DMS 273 (cell line): ENCODE measurements at regions not wholly inside any gene's neighbourhood (a gene's known extent, or its start where the extent isn't known, plus 50 kb on each side); places are given as distances from the start of the nearest gene placed in this dataset.

Experiments used
- DNase-seq: peaks from one replicate; lab custom pipeline; 2025; ENCODE audit not compliant: unreplicated experiment; lab: John Stamatoyannopoulos, UW

DNA sequence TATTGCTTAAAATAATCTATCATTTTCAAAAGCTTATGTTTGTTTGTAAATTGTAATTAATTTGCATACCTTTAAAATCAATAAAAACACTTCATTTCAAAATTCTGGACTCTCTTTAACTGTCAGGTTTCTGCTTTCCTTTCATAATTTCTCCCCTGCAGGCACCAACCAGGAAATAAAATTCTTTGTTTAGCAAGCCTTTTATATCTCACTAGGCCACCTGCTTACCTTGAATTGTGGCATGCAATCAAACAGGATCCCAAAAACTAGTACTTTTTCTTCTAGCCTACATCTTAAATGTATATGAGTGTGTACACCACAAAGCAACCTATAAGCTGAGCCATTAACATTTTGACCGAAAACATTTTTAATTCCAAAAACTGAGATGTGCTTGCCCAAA is 233.1 kb downstream of the NR4A2 start:
- DNase-seq = no peak

DNA sequence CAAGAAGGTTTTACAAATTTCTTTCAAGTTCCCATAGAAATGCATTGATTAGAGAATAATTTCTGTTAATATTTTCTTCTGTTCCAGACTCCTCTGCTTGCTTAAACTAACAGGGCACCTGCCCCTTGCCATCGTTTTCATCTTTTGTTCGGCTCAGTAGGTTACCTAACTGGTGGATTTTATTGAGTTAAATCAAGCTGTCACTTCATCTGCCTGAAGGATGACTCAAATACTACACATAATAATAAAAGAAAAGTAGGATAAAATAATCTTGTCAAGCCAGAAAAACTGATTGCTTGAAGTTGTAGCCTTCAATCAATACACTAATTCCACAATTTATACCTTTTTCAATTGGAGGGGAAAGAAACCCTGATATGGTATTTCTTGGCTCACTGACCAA is 234.0 kb downstream of the NR4A2 start:
- no peak for DNase-seq

DNA sequence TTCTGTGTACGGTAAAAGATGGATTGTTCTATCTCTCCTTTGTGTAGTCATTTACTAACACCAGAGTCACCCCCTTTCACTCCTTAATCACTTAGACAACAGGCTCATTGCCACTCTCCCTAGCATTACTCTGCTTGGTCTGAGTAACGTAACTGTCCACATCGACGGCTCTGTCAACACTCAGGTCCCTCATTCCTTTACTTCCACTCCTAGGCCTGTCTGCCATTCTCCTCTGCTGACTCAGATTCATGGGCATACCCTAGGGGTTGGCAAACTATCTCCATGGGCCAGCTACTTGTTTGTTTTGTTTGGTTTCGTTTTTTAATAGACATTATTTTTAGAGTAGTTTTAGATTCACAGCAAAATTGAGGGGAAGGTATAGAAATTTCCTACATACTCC is 243.9 kb downstream of the NR4A2 start:
- no peak for DNase-seq

DNA sequence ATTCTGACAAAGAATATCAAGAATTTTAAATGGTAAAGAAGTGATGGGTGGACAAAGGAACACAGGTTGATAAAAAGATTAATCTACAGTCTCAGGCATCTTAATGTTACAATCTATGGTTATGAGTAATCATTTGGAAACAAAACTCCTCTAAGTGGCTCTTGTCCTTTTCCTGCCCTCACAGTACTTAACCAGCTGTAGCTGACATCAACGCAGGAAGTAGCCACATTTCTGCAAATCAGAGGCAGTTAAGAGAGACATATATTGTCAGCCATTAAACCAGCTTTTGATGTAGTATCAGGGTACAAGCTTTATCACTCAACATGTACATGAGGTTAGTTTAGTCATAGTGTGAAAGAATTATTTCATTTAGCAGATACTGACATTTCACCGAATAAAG is 244.6 kb downstream of the NR4A2 start:
- no peak for DNase-seq

DNA sequence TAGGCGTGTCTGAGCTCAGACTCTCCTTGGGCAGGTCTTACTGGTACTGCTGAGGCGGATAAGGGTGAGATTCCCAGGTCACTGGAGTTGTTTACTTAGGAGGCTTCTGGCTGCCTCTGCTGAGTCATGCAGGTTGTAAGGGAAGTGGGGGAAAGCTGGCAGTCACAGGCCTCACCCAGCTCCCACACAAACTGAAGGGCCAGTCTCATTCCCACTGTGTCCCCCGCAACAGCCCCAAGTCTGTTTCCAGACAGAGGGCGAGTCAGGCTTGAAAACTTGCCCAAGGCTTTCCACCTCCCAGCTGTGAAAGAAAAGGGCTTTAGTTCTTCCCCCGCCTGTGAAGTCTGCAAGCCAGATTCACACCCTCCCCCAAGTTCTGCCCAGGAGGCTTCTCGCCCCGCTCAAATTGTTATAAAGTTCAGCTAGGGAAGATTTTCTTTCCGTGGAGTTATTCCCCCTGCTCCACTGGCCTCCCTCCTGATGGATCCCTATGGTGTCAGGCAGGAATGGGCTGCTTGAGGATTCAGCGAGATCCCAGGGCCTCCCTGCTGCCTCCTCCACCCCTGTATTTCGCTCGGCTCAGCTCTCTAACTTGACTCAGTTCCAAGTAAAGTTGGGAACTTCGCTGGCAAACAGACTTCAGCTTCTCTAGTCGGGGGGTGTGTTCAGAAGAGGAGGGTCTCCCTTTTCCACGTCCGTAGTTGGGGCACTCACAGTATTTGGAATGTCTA is 248.6 kb downstream of the NR4A2 start:
- peak; percentile 24 for DNase-seq

DNA sequence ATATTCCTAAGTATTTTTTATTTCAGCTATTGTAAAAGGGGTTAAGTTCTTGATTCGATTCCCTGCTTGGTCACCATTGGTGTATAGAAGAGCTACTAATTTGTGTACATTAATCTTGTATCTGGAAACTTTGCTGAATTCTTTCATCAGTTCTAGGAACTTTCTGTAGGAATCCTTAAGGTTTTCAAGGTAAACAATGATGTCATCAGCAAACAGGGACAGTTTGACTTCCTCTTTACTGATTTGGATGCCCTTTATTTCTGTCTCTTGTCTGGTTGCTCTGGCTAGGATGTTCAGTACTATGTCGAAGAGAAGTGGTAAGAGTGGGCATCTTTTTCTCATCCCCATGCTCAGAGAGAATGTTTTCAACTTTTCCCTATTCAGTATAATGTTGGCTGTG is 252.7 kb downstream of the NR4A2 start:
- no peak for DNase-seq

DNA sequence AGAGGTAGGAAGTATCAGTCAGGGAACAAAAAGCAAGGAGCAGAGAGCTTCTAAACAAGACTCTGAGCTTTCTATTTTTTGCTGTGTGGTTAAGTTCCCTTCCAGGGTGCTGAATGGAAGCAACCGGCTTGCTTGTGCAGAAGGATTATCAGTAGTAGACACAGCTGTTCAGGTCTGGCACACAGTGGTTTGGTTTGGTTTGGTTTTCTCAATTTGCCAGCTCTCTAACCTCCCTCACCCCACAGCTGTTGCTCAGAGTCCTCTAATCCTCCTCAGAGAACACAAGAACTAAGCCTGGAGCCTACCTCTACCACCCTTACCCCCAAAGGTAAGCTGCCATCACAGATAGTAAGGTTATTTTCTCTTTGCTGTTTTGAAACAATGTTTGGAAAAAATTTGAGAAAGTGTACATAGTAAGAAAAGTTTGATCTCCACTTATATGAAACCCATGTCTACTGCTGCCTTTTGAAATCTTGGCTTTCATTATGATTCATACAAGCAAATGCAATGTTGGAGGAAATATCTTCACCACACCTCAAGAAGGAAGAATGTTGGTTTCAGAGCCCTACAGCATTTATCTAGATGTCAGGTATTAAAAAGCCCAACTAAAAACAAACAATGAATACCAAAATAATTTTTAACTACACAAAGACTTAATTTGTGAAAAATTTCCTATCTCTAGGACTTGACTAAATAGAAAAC is 255.3 kb downstream of the NR4A2 start:
- DNase-seq = peak; percentile 39

DNA sequence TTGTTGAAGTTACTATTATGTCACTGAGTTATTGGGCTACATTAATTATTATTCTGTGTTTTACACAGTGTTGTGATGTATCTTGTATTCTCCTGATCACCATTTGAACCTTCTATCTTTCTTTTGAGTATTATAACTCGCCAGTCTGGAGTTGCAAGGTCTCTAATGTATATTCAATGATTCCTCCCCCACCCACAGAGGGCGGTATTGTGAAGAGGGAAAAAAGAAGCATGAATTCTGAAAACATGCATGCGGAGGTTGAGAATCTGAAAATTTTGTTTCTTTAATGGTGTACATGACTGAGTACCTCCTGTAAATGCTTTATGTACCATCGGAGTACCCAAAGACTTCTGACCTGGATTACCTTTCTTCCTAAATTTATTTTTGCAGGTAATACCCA is 266.6 kb downstream of the NR4A2 start:
- DNase-seq = peak; percentile 28

DNA sequence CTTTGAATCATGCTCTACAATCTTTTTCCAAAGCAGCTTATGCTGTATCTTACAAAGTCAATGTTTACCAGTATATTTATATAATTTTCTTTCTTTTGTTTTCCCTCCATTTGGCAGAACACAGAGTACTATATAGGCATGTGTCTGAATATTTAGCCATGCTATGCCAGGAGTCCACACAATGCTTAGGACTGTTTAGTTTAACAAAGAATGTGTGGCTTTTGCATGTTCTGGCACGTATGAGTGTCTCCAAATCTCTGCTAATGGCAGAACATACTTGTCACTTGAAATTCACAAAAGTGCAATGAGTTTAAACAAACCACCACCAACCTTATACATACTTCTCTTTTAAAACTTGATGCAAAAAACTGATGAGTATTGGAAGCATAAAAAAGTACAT is 268.0 kb downstream of the NR4A2 start:
- DNase-seq = no peak

DNA sequence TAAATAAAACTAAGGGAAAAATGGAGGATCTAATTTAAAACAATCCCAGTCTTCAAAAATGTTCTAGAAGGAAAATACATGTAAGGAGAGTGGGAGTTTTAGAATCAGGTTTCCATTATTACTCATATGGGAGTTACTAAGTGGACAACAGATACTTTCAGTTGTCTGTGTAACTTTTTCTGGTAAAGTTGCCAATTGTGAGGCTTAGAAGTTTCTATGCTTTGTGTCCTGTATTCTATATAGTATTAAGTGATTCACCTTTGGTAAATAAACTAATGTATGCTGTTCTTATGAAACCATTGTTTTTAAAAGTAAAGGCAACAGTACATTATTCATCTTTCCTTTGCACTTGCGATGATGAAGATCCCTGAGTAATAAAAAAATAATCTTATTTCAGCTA is 274.9 kb downstream of the NR4A2 start:
- no peak for DNase-seq

DNA sequence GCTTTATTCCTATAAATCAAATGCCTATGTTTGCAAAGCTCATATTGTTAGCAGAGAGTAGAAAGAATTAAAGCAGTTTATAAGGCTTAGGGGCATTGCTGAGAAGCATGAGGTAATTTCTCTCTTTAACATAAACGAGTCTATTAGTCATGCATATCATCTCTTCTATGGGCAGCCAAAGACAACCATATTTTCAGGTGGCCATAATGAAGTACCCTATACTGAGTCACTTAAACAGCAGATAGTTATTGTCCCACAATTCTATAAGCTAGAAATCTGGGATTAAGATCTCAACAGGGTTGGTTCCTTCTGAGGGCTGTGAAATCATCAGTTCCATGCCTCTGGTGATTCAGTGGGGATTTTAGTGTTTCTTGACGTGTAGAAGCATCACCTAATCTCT is 277.5 kb downstream of the NR4A2 start:
- DNase-seq = no peak

DNA sequence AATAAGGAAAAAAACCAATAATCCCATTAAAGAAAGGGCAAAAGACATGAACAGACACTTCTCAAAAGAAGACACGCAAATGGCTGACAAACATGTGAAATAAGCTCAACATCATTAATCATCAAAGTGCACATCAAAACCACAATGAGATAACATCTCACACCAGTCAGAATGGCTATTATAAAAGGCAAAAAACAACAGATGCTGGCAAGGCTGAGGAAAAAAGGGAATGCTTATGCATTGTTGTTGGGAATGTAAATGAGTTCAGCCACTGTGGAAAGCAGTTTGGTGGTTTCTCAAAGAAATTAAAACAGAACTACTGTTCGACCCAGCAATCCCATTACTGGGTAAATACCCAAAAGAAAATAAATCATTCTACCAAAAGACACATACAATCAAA is 285.6 kb downstream of the NR4A2 start:
- no peak for DNase-seq

DNA sequence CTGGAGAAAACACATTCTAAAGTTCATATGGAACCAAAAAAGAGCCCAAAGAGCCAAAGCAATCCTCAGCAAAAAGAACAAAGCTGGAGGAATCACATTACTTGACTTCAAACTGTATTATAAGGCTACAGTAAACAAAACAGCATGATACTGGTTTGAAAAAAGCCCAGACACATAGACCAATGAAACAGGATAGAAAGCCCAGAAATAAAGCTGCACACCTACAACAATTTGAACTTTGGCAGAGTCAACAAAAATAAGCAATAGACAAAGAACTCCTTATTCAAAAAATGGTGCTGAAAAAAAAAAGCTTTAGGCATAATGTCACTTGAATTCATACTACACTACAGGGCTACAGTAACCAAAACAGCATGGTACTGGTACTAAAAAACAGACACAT is 289.6 kb downstream of the NR4A2 start:
- DNase-seq = no peak

DNA sequence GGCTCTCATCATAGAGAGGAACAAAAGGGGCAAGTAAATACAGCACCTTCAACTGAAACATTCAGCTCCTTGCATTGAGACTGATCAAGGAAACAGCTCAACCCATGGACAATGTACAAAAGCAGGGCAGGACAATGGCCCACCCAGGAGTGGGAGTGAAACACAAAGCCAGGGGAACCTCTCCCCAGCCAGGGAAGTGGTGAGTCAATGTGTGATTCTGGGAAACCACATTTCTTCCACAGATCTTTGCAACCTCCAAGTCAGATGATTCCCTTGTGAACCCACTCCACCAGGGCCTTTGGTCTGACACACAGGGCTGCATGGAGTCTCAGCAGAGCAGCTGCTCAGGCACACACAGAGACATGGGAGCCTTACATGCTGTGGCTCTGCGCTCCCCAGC is 294.5 kb downstream of the NR4A2 start:
- DNase-seq = no peak

DNA sequence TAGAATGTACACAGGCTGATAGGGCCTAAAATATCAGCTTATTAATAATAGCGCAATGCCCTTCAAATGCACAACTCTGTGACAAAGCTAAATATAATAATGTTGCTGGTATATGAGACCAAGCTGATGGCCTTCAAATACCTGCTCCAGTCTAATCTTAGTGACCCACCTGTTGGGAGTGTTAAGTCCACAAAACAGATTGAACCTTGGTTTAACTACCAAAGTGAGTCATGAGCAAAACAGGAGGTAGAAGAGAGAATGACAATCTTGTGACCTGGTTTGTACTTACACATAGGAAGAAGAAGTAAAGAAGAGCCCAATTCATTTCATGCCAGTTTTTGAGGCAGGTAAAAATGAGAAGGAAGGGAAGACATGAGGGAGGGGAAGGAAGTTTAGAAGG is 295.0 kb downstream of the NR4A2 start:
- no peak for DNase-seq

DNA sequence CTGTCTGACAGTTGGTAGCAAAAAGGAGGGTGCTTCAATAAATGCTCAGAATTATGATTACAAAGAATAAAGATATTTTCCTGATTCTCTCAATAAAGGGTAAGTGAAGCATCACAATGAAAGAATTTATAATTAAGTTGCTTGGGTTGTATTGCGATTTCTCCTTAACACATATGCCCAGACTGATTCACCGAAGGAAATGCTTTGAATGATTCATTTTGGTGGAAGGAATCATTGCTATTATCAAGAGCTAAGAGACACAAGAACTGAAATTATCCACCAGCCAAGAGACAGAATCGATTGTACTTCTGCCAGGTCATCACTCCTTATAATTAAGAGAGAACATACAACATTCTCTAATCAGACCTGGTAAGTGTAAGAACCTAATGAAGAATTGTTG is 301.4 kb downstream of the NR4A2 start:
- DNase-seq = no peak

DNA sequence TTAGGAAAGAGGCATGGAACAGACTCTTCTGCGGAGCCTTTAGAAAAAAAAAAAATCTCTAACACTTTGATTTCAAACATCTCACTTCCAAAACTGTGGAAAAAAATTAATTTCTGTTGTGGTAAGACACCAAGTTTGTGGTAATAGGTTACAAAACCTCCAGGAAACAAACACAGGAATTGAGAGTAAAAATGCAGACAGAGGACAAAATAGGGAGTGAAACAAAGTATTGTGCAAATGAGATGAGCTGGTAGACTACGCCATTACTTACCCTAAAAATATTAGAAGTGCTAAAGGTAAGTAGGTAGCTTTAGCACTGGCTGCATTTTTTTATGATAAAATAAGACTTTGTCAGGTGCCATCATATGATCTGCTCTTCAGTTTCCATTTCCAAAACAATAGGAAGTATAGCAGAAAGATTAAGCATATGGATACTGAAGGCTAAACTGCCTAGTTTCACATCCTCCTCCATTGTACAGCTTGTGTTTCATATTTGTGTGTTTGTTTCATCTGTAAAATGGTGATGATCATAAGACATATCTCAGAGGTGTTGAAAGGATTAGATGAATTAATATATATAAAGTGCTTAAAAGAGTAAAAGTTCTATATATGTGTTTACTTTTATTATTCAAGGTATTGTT is 309.2 kb downstream of the NR4A2 start:
- no peak for DNase-seq

DNA sequence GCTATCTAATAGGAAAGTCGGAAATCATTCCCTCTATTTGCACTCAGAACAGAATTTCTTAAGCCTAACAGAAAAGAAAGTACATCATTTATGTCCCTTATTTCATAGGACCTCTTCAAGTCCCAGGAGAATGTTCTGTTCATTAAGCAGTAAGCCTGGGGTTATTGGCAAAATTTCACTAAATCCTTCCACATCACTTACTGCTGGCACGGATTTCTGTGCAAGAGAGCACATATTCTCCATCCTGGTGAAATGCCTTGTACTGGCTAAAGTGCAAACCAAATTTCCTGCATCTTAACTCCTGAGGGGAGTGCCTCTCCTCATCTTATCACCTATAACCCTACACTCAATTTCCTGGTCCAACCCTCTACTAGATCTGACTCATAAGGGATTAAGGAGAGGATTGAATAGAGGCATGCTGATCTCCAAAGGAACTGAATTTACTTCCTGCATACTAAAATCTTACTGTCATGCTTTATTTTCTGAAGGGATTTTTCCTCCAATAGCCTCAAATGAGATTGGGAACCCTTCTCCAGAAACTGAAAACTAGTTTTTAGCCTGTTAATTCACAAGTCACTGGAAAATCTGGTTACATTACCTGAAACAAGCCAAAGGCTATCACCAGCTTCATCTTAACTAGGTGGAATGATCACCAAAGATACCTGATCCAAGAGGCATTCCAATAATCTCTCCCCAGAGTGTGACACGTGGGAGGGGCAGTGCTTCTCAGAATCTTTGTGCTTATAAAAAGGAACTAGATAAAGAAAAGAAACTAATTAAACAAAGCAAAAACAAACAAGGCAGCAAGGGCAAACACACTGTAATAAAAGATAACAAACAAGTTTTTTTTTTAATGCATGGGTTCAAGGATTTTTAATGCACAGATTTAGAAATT is 311.1 kb downstream of the NR4A2 start:
- DNase-seq = no peak

DNA sequence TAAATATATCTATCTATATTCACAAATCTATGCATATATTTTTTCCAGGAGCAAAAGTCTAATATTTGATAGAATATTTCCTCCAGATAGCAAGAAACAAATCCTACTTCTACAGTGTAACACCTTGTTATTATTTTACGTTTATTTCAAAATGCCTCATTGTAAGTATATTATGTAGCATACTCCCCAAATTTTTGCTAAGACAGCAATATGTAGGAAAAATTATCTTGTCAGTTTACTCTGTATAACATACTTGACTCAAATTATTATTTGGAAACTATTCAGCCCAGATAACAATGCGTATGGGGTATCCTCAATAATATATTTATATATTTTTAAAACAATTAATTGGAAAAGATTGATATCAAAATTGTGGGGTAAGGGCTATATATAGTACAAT is 313.2 kb downstream of the NR4A2 start:
- no peak for DNase-seq

DNA sequence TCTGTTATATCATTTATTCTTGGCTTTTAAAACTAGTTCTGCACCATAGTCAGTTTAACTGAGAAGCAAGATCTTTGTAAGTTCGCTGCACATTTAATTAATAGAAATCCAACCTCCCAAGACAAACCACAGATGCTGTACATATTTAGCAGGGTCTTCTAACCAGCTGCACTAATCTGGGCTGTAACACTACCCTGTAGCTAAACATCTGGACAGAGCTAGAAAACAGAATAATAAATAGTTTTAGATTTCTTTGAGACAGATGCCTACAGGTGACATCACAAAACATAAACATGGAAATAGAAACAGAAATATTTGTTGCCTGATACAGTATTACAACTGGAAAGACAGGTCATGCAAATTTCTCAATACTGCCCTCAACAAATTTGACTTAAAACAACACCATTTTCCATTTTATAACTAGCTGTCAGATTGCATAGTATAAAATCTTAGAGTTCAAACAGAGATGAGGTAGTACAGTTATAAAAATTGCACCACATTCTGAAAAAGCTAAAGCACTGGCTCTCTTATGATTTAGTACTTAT is 315.1 kb downstream of the NR4A2 start:
- peak; percentile 82 for DNase-seq

DNA sequence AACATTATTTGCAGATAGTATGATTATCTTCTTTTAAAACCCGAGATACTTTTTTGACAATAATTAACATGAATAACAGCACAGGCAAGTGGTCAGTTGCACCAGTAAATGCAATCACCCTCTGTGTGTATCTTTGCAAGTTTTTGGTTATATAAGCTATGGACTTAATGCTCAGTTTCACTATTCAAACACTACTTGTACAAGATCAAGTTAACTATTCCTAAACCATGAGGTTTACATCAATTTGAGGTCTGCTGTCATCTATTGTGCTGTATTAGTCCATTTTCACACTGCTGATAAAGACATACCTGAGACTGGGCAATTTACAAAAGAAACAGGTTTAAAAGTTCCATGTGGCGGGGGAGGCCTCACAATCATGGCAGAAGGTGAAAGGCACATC is 323.2 kb downstream of the NR4A2 start:
- DNase-seq = no peak
